Aorta (tissue), 5 donors: ENCODE measurements at regions not wholly inside any gene's neighbourhood (a gene's known extent, or its start where the extent isn't known, plus 50 kb on each side); places are given as distances from the start of the nearest gene placed in this dataset.
"Not testable (repeated sequence)": the region's sequence is repeated elsewhere in the genome, so short reads cannot be mapped to it uniquely, and the experiment has no call there.

Experiments used
- ATAC-seq: fragments of 200-7000 bp; cut with Tn5 transposase; one replicate; pipeline ENCODE4 v1.9.1; 2022; ENCODE audit warnings: moderate library complexity; ENCODE audit not compliant: low FRiP score
- DNase-seq, 2 donors: peaks; one replicate each; pipeline ENCODE4 v3.0.0-alpha.2; 2020
- H3K27ac ChIP-seq, 2 donors: one replicate each; pipeline ENCODE4 v1.5.1; 2013; ENCODE audit warnings: low read length in 2 of 2, mild to moderate bottlenecking in 2 of 2, moderate library complexity in 2 of 2, control low read depth in 1 of 2, inconsistent platforms in 1 of 2, low read depth in 1 of 2
- H3K27me3 ChIP-seq, 2 donors: one replicate each; pipeline ENCODE4 v1.6.1; 2013; ENCODE audit warnings: control low read depth in 1 of 2, low read length in 1 of 2, mild to moderate bottlenecking in 1 of 2, moderate library complexity in 1 of 2; ENCODE audit not compliant: insufficient read depth in 2 of 2, control insufficient read depth in 1 of 2
- H3K36me3 ChIP-seq, 2 donors: one replicate each; pipeline ENCODE4 v1.6.1; 2013; ENCODE audit warnings: control low read depth in 1 of 2, low read length in 1 of 2, mild to moderate bottlenecking in 1 of 2; ENCODE audit not compliant: insufficient read depth in 2 of 2, control insufficient read depth in 1 of 2
- H3K4me1 ChIP-seq, 2 donors: one replicate each; pipeline ENCODE4 v1.6.1; 2013; ENCODE audit warnings: low read length in 2 of 2, control low read depth in 1 of 2, mild to moderate bottlenecking in 1 of 2, moderate library complexity in 1 of 2; ENCODE audit not compliant: insufficient read depth in 2 of 2, control insufficient read depth in 1 of 2
- H3K4me3 ChIP-seq, 2 donors: one replicate each; pipeline ENCODE4 v1.5.1; 2013; ENCODE audit warnings: low read length in 2 of 2, control low read depth in 1 of 2, mild to moderate bottlenecking in 1 of 2
- H3K9me3 ChIP-seq: one replicate; pipeline ENCODE4 v1.6.1; 2013; ENCODE audit warnings: mild to moderate bottlenecking, low read length; ENCODE audit not compliant: control insufficient read depth
- WGBS, 2 donors: extraction: QIAGEN DNeasy Blood & Tissue Kit; methylation state at CpG; one replicate each; pipeline ENCODE4 v1.1.7; 2013; 5-methylcytosine and 5-hydroxymethylcytosine counted together
- intact Hi-C, 2 donors: fragments of 100-400 bp; cut with DNase I; formaldehyde crosslinking; loops; one replicate each; pipeline versions ENCODE4 v1.14.2 to v1.15.0; 2022
- donor health status: healthy with polysubstance abuse.
- donor health status: Bipolar disorder and iron deficiency.
- donor health status: DM: no; HTN: no; CAD: no.
- donor health status: DM: no; HTN: no; CAD: no.
- donor health status: DM: yes; HTN: yes; CAD: no.

GRCh38 chr22:12630965-12631364, 2897.0 kb upstream of the OR11H1 start:
- DNase-seq, H3K36me3 ChIP-seq, H3K9me3 ChIP-seq, ATAC-seq, H3K27ac ChIP-seq, H3K4me3 ChIP-seq, intact Hi-C loops, H3K4me1 ChIP-seq, H3K27me3 ChIP-seq: not testable (repeated sequence)
- 29 to 32% methylated on average over 3 of the region's 3 CpGs for WGBS, 2 donors

- DNase-seq, intact Hi-C loops, H3K36me3 ChIP-seq, H3K27me3 ChIP-seq, H3K4me1 ChIP-seq, ATAC-seq, H3K27ac ChIP-seq, H3K9me3 ChIP-seq, H3K4me3 ChIP-seq: not testable (repeated sequence)
Observed at GRCh38 chr22:12637566-12638166, 2890.3 kb upstream of the OR11H1 start.

- H3K4me1 ChIP-seq, H3K36me3 ChIP-seq, DNase-seq, H3K27me3 ChIP-seq, intact Hi-C loops, H3K4me3 ChIP-seq, H3K9me3 ChIP-seq, ATAC-seq, H3K27ac ChIP-seq: not testable (repeated sequence)
- 69 to 75% methylated on average over 3 of the region's 3 CpGs for WGBS, 2 donors
Observed at GRCh38 chr22:12638319-12638718, 2889.7 kb upstream of the OR11H1 start.
